ENCODE measurements at regions not wholly inside any gene's neighbourhood (a gene's known extent, or its start where the extent isn't known, plus 50 kb on each side); places are given as distances from the start of the nearest gene placed in this dataset.
"Not testable (repeated sequence)": the region's sequence is repeated elsewhere in the genome, so short reads cannot be mapped to it uniquely, and the experiment has no call there.

DNA sequence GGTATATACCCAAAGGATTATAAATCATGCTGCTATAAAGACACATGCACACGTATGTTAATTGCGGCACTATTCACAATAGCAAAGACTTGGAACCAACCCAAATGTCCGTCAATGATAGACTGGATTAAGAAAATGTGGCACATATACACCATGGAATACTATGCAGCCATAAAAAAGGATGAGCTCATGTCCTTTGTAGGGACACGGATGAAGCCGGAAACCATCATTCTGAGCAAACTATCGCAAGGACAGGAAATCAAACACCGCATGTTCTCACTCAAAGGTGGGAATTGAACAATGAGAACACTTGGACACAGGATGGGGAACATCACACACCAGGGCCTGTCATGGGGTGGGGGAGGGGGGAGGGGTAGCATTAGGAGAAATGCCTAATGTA lies 66.8 kb upstream of the LTBP1 start:
- TF ChIP-seq, protein P1, sequence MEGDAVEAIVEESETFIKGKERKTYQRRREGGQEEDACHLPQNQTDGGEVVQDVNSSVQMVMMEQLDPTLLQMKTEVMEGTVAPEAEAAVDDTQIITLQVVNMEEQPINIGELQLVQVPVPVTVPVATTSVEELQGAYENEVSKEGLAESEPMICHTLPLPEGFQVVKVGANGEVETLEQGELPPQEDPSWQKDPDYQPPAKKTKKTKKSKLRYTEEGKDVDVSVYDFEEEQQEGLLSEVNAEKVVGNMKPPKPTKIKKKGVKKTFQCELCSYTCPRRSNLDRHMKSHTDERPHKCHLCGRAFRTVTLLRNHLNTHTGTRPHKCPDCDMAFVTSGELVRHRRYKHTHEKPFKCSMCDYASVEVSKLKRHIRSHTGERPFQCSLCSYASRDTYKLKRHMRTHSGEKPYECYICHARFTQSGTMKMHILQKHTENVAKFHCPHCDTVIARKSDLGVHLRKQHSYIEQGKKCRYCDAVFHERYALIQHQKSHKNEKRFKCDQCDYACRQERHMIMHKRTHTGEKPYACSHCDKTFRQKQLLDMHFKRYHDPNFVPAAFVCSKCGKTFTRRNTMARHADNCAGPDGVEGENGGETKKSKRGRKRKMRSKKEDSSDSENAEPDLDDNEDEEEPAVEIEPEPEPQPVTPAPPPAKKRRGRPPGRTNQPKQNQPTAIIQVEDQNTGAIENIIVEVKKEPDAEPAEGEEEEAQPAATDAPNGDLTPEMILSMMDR (IDR thresholded peaks at IDR 0.05; ENCODE audit: poor library complexity) = not testable (repeated sequence)
- TF ChIP-seq EZH2 (IDR thresholded peaks at IDR 0.05; ENCODE audit: borderline replicate concordance); EZH2phosphoT487 (IDR thresholded peaks at IDR 0.05; ENCODE audit: low read depth, severe bottlenecking, unreplicated experiment): not testable (repeated sequence)
